Gastrocnemius medialis (tissue), 4 donors: ENCODE measurements at regions not wholly inside any gene's neighbourhood (a gene's known extent, or its start where the extent isn't known, plus 50 kb on each side); places are given as distances from the start of the nearest gene placed in this dataset.

Experiments
- CTCF ChIP-seq, 5 experiments: fragments of 450-650 bp in 3 of 5; fragments of 200-600 bp in 2 of 5; sonication (generic) in 2 of 5; IDR thresholded peaks in 4 of 5; conservative IDR thresholded peaks in 1 of 5; 1 replicate in 4 of 5; 2 replicates in 1 of 5; pipeline ENCODE4 v1.5.1; 2016 to 2019; ENCODE audit warnings: antibody characterized with exemption in 5 of 5, mild to moderate bottlenecking in 3 of 5, moderate library complexity in 3 of 5
- POLR2A ChIP-seq, 2 donors: fragments of 450-650 bp; IDR thresholded peaks; one replicate each; pipeline ENCODE4 v1.6.1; 2017; ENCODE audit warnings: antibody characterized with exemption in 2 of 2, mild to moderate bottlenecking in 2 of 2, moderate library complexity in 2 of 2

DNA sequence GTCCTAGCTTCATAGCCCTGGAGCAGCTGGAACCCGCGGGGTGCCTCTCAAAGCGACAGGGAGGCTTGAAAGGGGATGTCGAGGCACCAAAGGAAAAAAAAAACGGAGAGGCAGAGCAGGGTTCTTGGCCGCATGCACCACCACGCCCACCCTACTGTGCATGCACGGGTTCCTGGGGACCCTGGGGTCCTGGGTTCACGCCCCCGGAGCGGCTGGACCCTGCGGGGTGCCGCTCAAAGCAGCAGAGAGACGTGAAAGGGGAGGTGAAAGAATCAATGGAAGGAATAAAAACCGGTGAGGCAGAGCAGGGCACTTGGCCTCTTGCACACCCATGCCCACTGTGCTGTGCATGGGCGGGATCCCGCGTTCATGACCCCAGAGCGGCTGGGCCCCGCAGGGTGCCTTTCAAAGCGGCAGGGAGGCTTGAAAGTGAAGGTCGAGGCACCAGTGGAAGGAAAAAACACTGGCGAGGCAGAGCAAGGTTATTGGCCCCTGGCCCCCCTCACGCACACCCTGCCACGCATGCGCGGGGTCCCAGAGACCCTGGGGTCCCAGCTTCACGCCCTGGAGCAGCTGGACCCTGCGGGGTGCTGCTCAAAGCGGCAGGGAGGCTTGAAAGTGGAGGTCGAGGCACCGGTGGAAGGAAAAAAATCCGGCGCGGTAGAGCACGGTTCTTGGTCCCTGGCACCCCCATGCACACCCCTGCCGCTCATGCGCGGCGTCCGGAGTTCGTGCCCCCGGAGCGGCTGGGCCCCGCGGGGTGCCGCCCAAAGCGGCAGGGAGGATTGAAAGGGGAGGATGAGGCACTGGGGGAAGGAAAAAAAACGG is 318.5 kb downstream of the ALG10 start:
- TF ChIP-seq CTCF (IDR thresholded peaks at IDR 0.05 in 4 of 5, conservative IDR thresholded peaks at IDR 0.05 in 1 of 5) = no peak
- no peak for TF ChIP-seq POLR2A (IDR thresholded peaks at IDR 0.05)
